SK-N-SH (cell line): ENCODE measurements at regions not wholly inside any gene's neighbourhood (a gene's known extent, or its start where the extent isn't known, plus 50 kb on each side); places are given as distances from the start of the nearest gene placed in this dataset.

ENCODE experiments used
- CTCF ChIA-PET: fragments of 300-600, 350-600 bp; formaldehyde crosslinking; extraction: SDS; loops from one replicate; lab custom pipeline; 2021; lab: Yijun Ruan, JAX
- POLR2A ChIA-PET: fragments of 350-600 bp; sonication (Branson Sonifier 250); formaldehyde crosslinking; extraction: SDS; loops from one replicate; lab custom pipeline; 2020; ENCODE audit warnings: antibody characterized with exemption, inconsistent platforms; lab: Yijun Ruan, JAX
- DNase-seq: peaks from one replicate; pipeline ENCODE4 v3.0.0; 2012
- H2AFZ ChIP-seq: fragments of 200-600 bp; sonication (generic); 2 replicates; pipeline ENCODE4 v1.8.1; 2016; ENCODE audit warnings: antibody characterized with exemption, mild to moderate bottlenecking, low read depth
- H3F3A ChIP-seq: fragments of 200-600 bp; sonication (generic); replicated peaks from 2 replicates; pipeline ENCODE3; 2016; ENCODE audit warnings: antibody characterized with exemption, mild to moderate bottlenecking; ENCODE audit not compliant: insufficient read depth
- H3K27ac ChIP-seq, 2 experiments: fragments of 200-500 bp in 1 of 2; fragments of 200-600 bp in 1 of 2; sonication (Bioruptor generic) in 1 of 2; sonication (generic), shearing (Covaris generic) in 1 of 2; 2 replicates each; pipeline versions ENCODE4 v1.5.1 to v1.6.1; 2014 to 2016; ENCODE audit warnings: low read depth in 2 of 2, inconsistent platforms in 1 of 2, low read length in 1 of 2, mild to moderate bottlenecking in 1 of 2, mixed read lengths in 1 of 2
- H3K27me3 ChIP-seq: fragments of 200-600 bp; sonication (generic), shearing (Covaris generic); 2 replicates; pipeline ENCODE4 v1.6.1; 2016; ENCODE audit warnings: mixed run types; ENCODE audit not compliant: insufficient read depth
- H3K36me3 ChIP-seq, 2 experiments: fragments of 200-500 bp in 1 of 2; fragments of 200-600 bp in 1 of 2; sonication (Bioruptor generic) in 1 of 2; sonication (generic) in 1 of 2; replicated peaks in 1 of 2; 2 replicates each; pipeline versions ENCODE3 to v1.5.1; 2014 to 2016; ENCODE audit warnings: low read length in 1 of 2, mild to moderate bottlenecking in 1 of 2; ENCODE audit not compliant: insufficient read depth in 2 of 2, control insufficient read depth in 1 of 2
- H3K4me1 ChIP-seq, 2 experiments: fragments of 200-500 bp in 1 of 2; fragments of 200-600 bp in 1 of 2; sonication (Bioruptor generic) in 1 of 2; sonication (generic), shearing (Covaris generic) in 1 of 2; 2 replicates each; pipeline versions ENCODE4 v1.5.1 to v1.6.1; 2014 to 2016; ENCODE audit warnings: low read depth in 1 of 2, low read length in 1 of 2, mixed run types in 1 of 2; ENCODE audit not compliant: insufficient read depth in 2 of 2, control insufficient read depth in 1 of 2
- H3K4me2 ChIP-seq: fragments of 200-600 bp; sonication (generic), shearing (Covaris generic); 2 replicates; pipeline ENCODE4 v1.6.1; 2017; ENCODE audit warnings: mixed run types
- H3K4me3 ChIP-seq, 2 experiments: fragments of 200-500 bp in 1 of 2; fragments of 200-600 bp in 1 of 2; sonication (Bioruptor generic) in 1 of 2; sonication (generic), shearing (Covaris generic) in 1 of 2; 2 replicates each; pipeline versions ENCODE4 v1.5.1 to v1.8.1; 2014 to 2016; ENCODE audit warnings: low read depth in 2 of 2, inconsistent platforms in 1 of 2, low read length in 1 of 2, mild to moderate bottlenecking in 1 of 2, mixed read lengths in 1 of 2, moderate library complexity in 1 of 2
- H3K79me2 ChIP-seq: fragments of 200-600 bp; sonication (generic); 2 replicates; pipeline ENCODE4 v1.8.1; 2017; ENCODE audit warnings: mild to moderate bottlenecking; ENCODE audit not compliant: insufficient read depth
- H3K9ac ChIP-seq: fragments of 200-600 bp; sonication (generic); 2 replicates; pipeline ENCODE4 v1.6.1; 2017; ENCODE audit warnings: mixed run types
- H3K9me2 ChIP-seq: fragments of 200-600 bp; sonication (generic); 2 replicates; pipeline ENCODE4 v1.6.1; 2017; ENCODE audit warnings: mixed run types
- H3K9me3 ChIP-seq: fragments of 200-600 bp; sonication (generic); 2 replicates; pipeline ENCODE4 v1.6.1; 2017; ENCODE audit warnings: mixed run types, mild to moderate bottlenecking, moderate library complexity
- H4K20me1 ChIP-seq: fragments of 200-600 bp; sonication (generic); 2 replicates; pipeline ENCODE4 v1.6.1; 2017; ENCODE audit warnings: mild to moderate bottlenecking, mixed run types; ENCODE audit not compliant: insufficient read depth
- CHD2 ChIP-seq: fragments of 150-350 bp; IDR thresholded peaks from 2 replicates; pipeline ENCODE4 v1.6.1; 2018; ENCODE audit warnings: low read length; ENCODE audit not compliant: partially characterized antibody
- ELF1 ChIP-seq: IDR thresholded peaks from 2 replicates; pipeline ENCODE4 v1.4.0; 2012
- EZH2phosphoT487 ChIP-seq: fragments of 200-600 bp; sonication (generic); IDR thresholded peaks from 2 replicates; pipeline ENCODE4 v1.6.1; 2017; ENCODE audit warnings: low read depth, mixed run types, mild to moderate bottlenecking, antibody characterized with exemption, moderate library complexity, borderline replicate concordance
- FOXM1 ChIP-seq: IDR thresholded peaks from 2 replicates; pipeline ENCODE4 v1.4.0; 2012; ENCODE audit warnings: low read depth, mild to moderate bottlenecking
- GATA2 ChIP-seq: sonication (generic); formaldehyde crosslinking; IDR thresholded peaks from 2 replicates; pipeline ENCODE4 v1.5.0; 2020; ENCODE audit warnings: mild to moderate bottlenecking, missing genetic modification reagents
- MXI1 ChIP-seq: IDR thresholded peaks from 2 replicates; pipeline ENCODE4 v1.6.1; 2012; ENCODE audit warnings: mild to moderate bottlenecking, low read depth, low read length, improper control_type of control experiment
- NRF1 ChIP-seq: IDR thresholded peaks from 2 replicates; pipeline ENCODE4 v1.6.1; 2012; ENCODE audit warnings: low read depth, mild to moderate bottlenecking, low read length
- RAD21 ChIP-seq: IDR thresholded peaks from 2 replicates; pipeline ENCODE4 v1.6.1; 2012; ENCODE audit warnings: mild to moderate bottlenecking, low read length
- RXRA ChIP-seq: IDR thresholded peaks from 2 replicates; pipeline ENCODE4 v1.4.0; 2012; ENCODE audit warnings: low read depth, mild to moderate bottlenecking, borderline replicate concordance
- USF1 ChIP-seq: IDR thresholded peaks from 2 replicates; pipeline ENCODE4 v1.4.0; 2012; ENCODE audit warnings: low read depth, borderline replicate concordance
- WGBS: methylation state at CpG from one replicate; pipeline ENCODE4 v1.1.6; 2017; ENCODE audit warnings: low lambda C conversion rate; 5-methylcytosine and 5-hydroxymethylcytosine counted together
- TF ChIP-seq, protein P1 (sequence below): fragments of 150-350 bp; IDR thresholded peaks from 2 replicates; pipeline ENCODE4 v1.6.1; 2017; ENCODE audit warnings: antibody characterized with exemption, low read length, low read depth, borderline replicate concordance

- Histone ChIP-seq H3K4me3 (no peak overlapping the region), H3F3A (no peaks in the 10 kb centered on the region), H3K27ac (no peak overlapping the region), H3K4me1 (peaks cover 0 to 5% of the 10 kb centered on the region in 2 experiments; a peak in 1 of 4 replicates), H3K36me3 (no peaks in the 10 kb centered on the region), H3K79me2 (no peaks in the 10 kb centered on the region), H3K9ac (no peak overlapping the region), H3K9me3 (no peaks in the 10 kb centered on the region), H3K4me2 (no peak overlapping the region), H4K20me1 (no peaks in the 10 kb centered on the region), H3K9me2 (no peaks in the 10 kb centered on the region), H2AFZ (no peak overlapping the region), H3K27me3 (no peaks in the 10 kb centered on the region; the same call in 1 of the 2 replicates)
- CTCF ChIA-PET = no interaction called here
- POLR2A ChIA-PET = no interaction called here
- no peak for DNase-seq
- no peak for TF ChIP-seq EZH2phosphoT487
- TF ChIP-seq USF1 = no peak
- TF ChIP-seq, protein P1, sequence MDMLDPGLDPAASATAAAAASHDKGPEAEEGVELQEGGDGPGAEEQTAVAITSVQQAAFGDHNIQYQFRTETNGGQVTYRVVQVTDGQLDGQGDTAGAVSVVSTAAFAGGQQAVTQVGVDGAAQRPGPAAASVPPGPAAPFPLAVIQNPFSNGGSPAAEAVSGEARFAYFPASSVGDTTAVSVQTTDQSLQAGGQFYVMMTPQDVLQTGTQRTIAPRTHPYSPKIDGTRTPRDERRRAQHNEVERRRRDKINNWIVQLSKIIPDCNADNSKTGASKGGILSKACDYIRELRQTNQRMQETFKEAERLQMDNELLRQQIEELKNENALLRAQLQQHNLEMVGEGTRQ = no peak
- no peak for TF ChIP-seq RXRA
- TF ChIP-seq MXI1 = no peak
- TF ChIP-seq NRF1 = no peak
- WGBS = 44% methylated on average over 4 of the region's 4 CpGs
Observed at GRCh38 chr1:29956349-29957030, 720.2 kb downstream of the PTPRU start.

- TF ChIP-seq EZH2phosphoT487 (no peak), RAD21 (no peak), ELF1 (no peak)
- H3K79me2 ChIP-seq = no peaks in the 10 kb centered on the region
- H3K4me2 ChIP-seq = no peak overlapping the region
- H3K9me2 ChIP-seq = no peaks in the 10 kb centered on the region
- ChIA-PET CTCF (no interaction called here), POLR2A (no interaction called here)
- no peak overlapping the region for H2AFZ ChIP-seq
- H3K27me3 ChIP-seq = no peaks in the 10 kb centered on the region; the same call in 1 of the 2 replicates
- H3K9ac ChIP-seq = no peak overlapping the region
- peaks cover 0 to 2% of the 10 kb centered on the region in 2 experiments; a peak in 1 of 4 replicates for H3K4me1 ChIP-seq
- no peaks in the 10 kb centered on the region for H4K20me1 ChIP-seq
- DNase-seq = no peak
- H3K36me3 ChIP-seq = no peaks in the 10 kb centered on the region
- H3K9me3 ChIP-seq = no peaks in the 10 kb centered on the region
- WGBS = 57% methylated on average over 3 of the region's 3 CpGs
- no peak overlapping the region for H3K27ac ChIP-seq
- no peak overlapping the region for H3K4me3 ChIP-seq
- H3F3A ChIP-seq = no peaks in the 10 kb centered on the region
Observed at GRCh38 chr1:29954591-29954990, 718.3 kb downstream of the PTPRU start.

GRCh38 chr1:29953961-29954360 lies 717.6 kb downstream of the PTPRU start:
- POLR2A ChIA-PET = no interaction called here

More at GRCh38 chr1:29953961-29954360, 717.6 kb downstream of the PTPRU start:
- no peaks in the 10 kb centered on the region for H3K79me2 ChIP-seq
- no peaks in the 10 kb centered on the region for H3K36me3 ChIP-seq
- peaks cover 0 to 2% of the 10 kb centered on the region in 2 experiments; a peak in 1 of 4 replicates for H3K4me1 ChIP-seq
- CTCF ChIA-PET = no interaction called here
- no peak overlapping the region for H2AFZ ChIP-seq
- DNase-seq = no peak
- H3K27me3 ChIP-seq = no peaks in the 10 kb centered on the region; the same call in 1 of the 2 replicates
- no peaks in the 10 kb centered on the region for H3K9me2 ChIP-seq
- H3K4me2 ChIP-seq = no peak overlapping the region
- TF ChIP-seq FOXM1 (no peak), RAD21 (no peak), GATA2 (CRISPR knock-in tag) (no peak), CHD2 (no peak)
- no peaks in the 10 kb centered on the region for H4K20me1 ChIP-seq
- no peaks in the 10 kb centered on the region for H3K9me3 ChIP-seq
- WGBS = 51% methylated on average over 7 of the region's 7 CpGs
- no peak overlapping the region for H3K9ac ChIP-seq
- no peaks in the 10 kb centered on the region for H3F3A ChIP-seq
- no peak overlapping the region for H3K4me3 ChIP-seq
- no peak overlapping the region for H3K27ac ChIP-seq
